ENCODE measurements at regions not wholly inside any gene's neighbourhood (a gene's known extent, or its start where the extent isn't known, plus 50 kb on each side); places are given as distances from the start of the nearest gene placed in this dataset.

DNA sequence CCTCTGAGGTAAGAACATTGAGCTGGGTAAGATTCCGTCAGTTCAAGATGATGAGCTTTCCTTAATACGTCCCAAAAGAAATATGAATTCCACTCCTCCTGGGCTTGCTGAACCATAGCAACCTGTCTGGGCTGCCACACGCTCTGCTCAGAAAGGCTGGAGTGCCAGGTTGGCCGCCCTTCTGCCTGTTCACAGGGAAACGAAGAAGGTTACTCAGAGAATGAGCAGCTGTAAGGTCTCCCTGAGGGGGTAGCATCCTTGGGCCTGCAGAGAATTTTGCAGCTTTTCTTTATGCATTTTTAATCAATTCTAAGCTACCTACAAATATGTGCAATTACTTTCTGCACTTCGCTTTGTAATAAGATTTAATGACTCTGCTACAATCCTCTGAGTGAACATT lies 130.7 kb upstream of the BACE2 start:
- no peak overlapping the region for H3K4me3 ChIP-seq (ENCODE audit: low read depth, low read length)
- WGBS: 82% methylated on average over 6 of the region's 6 CpGs
- no peaks in the 10 kb centered on the region for H3K36me3 ChIP-seq (ENCODE audit: insufficient read depth)
- no peak for DNase-seq (ENCODE audit: extremely low spot score)
- no peaks in the 10 kb centered on the region for H3K4me1 ChIP-seq (ENCODE audit: insufficient read depth)
- no peak overlapping the region for H3K27ac ChIP-seq (ENCODE audit: low read depth)

- no peak for DNase-seq (ENCODE audit: extremely low spot score)
These were observed 130.0 kb upstream of the BACE2 start for GRCh38 chr21:41037936-41038335.

GRCh38 chr21:41043014-41043413 lies 124.9 kb upstream of the BACE2 start:
- H3K4me3 ChIP-seq (ENCODE audit: low read depth, low read length): no peak overlapping the region
- DNase-seq (ENCODE audit: extremely low spot score): no peak
- WGBS: 72% methylated on average over 2 of the region's 2 CpGs
- H3K36me3 ChIP-seq (ENCODE audit: insufficient read depth): no peaks in the 10 kb centered on the region
- H3K27ac ChIP-seq (ENCODE audit: low read depth): no peak overlapping the region
- H3K4me1 ChIP-seq (ENCODE audit: insufficient read depth): no peaks in the 10 kb centered on the region

More at GRCh38 chr21:41037936-41038335, 130.0 kb upstream of the BACE2 start:
- no peak overlapping the region for H3K27ac ChIP-seq (ENCODE audit: low read depth)
- no peaks in the 10 kb centered on the region for H3K4me1 ChIP-seq (ENCODE audit: insufficient read depth)
- H3K4me3 ChIP-seq (ENCODE audit: low read depth, low read length): no peak overlapping the region
- 90% methylated on average over 1 of the region's 1 CpG for WGBS
- no peaks in the 10 kb centered on the region for H3K36me3 ChIP-seq (ENCODE audit: insufficient read depth)

GRCh38 chr21:41045534-41046268 lies 122.3 kb upstream of the BACE2 start:
- H3K4me3 ChIP-seq (ENCODE audit: low read depth, low read length): no peak overlapping the region
- DNase-seq (ENCODE audit: extremely low spot score): no peak
- no peaks in the 10 kb centered on the region for H3K36me3 ChIP-seq (ENCODE audit: insufficient read depth)
- WGBS: 53% methylated on average over 17 of the region's 17 CpGs
- no peak overlapping the region for H3K27ac ChIP-seq (ENCODE audit: low read depth)
- no peaks in the 10 kb centered on the region for H3K4me1 ChIP-seq (ENCODE audit: insufficient read depth)

DNA sequence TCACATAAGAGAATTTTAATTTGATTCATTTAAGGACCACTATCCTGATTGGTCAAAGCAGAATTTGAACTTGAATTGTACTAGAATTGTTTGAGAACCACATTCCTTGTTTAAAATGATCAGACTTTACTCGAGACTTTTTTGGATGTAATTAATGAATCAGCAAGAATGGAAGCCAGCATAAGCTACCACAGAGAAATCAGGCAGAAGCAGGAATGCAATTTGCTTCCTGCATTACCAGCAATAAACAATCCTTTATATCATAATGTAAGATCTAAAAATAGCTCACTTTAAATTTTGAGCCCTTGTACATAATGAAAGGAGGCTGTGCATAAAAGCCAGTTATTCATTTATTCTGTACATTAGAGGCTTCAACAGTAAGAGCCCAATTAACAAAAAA lies 119.8 kb upstream of the BACE2 start:
- Histone ChIP-seq H3K4me1 (ENCODE audit: insufficient read depth) (no peaks in the 10 kb centered on the region), H3K4me3 (ENCODE audit: low read depth, low read length) (no peak overlapping the region), H3K27ac (ENCODE audit: low read depth) (no peak overlapping the region), H3K36me3 (ENCODE audit: insufficient read depth) (no peaks in the 10 kb centered on the region)
- 17% methylated on average over 1 of the region's 1 CpG for WGBS
- DNase-seq (ENCODE audit: extremely low spot score): no peak

DNA sequence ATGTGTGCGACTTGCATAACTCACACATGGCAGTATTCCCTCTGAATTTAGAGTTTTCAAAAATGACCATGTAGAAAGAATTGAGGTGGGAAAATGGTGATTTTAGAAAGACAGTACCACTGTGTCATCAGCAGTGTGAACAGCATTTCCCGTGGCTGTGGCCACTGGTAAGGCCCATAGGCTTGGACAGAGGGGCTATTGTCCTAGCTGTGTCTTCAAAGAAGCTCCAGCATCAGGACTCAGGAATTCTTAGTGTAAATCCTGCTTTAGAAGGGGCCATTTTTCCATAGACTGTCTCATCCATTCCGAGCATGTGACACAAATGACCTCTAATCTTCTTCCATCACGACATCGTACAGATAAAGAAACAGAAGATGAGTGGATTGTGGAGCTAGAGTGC lies 119.3 kb upstream of the BACE2 start:
- DNase-seq (ENCODE audit: extremely low spot score): no peak

GRCh38 chr21:41052820-41053555 lies 115.0 kb upstream of the BACE2 start:
- Histone ChIP-seq H3K4me3 (ENCODE audit: low read depth, low read length) (no peak overlapping the region), H3K36me3 (ENCODE audit: insufficient read depth) (no peaks in the 10 kb centered on the region), H3K4me1 (ENCODE audit: insufficient read depth) (no peaks in the 10 kb centered on the region), H3K27ac (ENCODE audit: low read depth) (no peak overlapping the region)
- DNase-seq (ENCODE audit: extremely low spot score): no peak
- WGBS: 86% methylated on average over 15 of the region's 15 CpGs

More for the DNA sequence above, 119.3 kb upstream of the BACE2 start:
- H3K4me1 ChIP-seq (ENCODE audit: insufficient read depth): no peaks in the 10 kb centered on the region
- no peaks in the 10 kb centered on the region for H3K36me3 ChIP-seq (ENCODE audit: insufficient read depth)
- 66% methylated on average over 5 of the region's 5 CpGs for WGBS
- H3K27ac ChIP-seq (ENCODE audit: low read depth): no peak overlapping the region
- H3K4me3 ChIP-seq (ENCODE audit: low read depth, low read length): no peak overlapping the region

DNA sequence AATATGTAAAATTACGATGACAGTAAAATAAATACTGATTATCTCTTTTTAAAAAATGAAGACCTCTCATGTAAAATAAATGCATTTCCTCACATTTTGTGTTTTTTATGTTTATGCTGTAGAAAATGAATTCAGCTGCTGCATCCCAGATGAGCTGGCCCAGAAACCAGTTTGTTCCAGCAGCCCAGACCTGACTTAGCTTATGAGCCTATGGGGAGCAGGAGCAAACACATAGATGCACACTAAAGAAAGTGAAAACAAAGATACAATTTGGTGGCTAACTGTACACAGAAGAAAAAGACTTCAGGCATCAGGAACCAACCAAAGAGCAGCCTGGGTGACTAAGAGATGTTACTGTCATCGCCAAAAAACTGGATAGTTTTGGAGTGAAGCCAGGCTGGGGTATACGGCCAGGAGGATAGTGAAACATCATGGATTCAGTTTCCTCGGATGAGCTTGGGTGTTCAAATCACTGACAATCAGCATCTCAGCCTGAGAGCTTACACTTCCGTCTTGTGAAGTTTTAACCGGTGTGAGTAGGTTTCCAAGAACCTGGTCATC lies 113.9 kb upstream of the BACE2 start:
- no peak for DNase-seq (ENCODE audit: extremely low spot score)
- Histone ChIP-seq H3K4me1 (ENCODE audit: insufficient read depth) (no peaks in the 10 kb centered on the region), H3K36me3 (ENCODE audit: insufficient read depth) (no peaks in the 10 kb centered on the region), H3K27ac (ENCODE audit: low read depth) (no peak overlapping the region), H3K4me3 (ENCODE audit: low read depth, low read length) (no peak overlapping the region)
- WGBS: 62% methylated on average over 6 of the region's 6 CpGs

- Histone ChIP-seq H3K4me1 (ENCODE audit: insufficient read depth) (no peaks in the 10 kb centered on the region), H3K27ac (ENCODE audit: low read depth) (no peak overlapping the region), H3K36me3 (ENCODE audit: insufficient read depth) (no peaks in the 10 kb centered on the region), H3K4me3 (ENCODE audit: low read depth, low read length) (no peak overlapping the region)
- WGBS: 80% methylated on average over 8 of the region's 8 CpGs
- DNase-seq (ENCODE audit: extremely low spot score): no peak
These were observed 112.7 kb upstream of the BACE2 start for GRCh38 chr21:41055266-41055665.

GRCh38 chr21:41059871-41060270 lies 108.1 kb upstream of the BACE2 start:
- Histone ChIP-seq H3K4me1 (ENCODE audit: insufficient read depth) (no peaks in the 10 kb centered on the region), H3K27ac (ENCODE audit: low read depth) (no peak overlapping the region), H3K4me3 (ENCODE audit: low read depth, low read length) (no peak overlapping the region), H3K36me3 (ENCODE audit: insufficient read depth) (no peaks in the 10 kb centered on the region)
- 76% methylated on average over 6 of the region's 6 CpGs for WGBS
- DNase-seq (ENCODE audit: extremely low spot score): no peak

- Histone ChIP-seq H3K4me3 (ENCODE audit: low read depth, low read length) (no peak overlapping the region), H3K36me3 (ENCODE audit: insufficient read depth) (no peaks in the 10 kb centered on the region), H3K27ac (ENCODE audit: low read depth) (no peak overlapping the region), H3K4me1 (ENCODE audit: insufficient read depth) (no peaks in the 10 kb centered on the region)
- no peak for DNase-seq (ENCODE audit: extremely low spot score)
- WGBS: 90% methylated on average over 7 of the region's 7 CpGs
These were observed 106.3 kb upstream of the BACE2 start for GRCh38 chr21:41061701-41062100.

DNA sequence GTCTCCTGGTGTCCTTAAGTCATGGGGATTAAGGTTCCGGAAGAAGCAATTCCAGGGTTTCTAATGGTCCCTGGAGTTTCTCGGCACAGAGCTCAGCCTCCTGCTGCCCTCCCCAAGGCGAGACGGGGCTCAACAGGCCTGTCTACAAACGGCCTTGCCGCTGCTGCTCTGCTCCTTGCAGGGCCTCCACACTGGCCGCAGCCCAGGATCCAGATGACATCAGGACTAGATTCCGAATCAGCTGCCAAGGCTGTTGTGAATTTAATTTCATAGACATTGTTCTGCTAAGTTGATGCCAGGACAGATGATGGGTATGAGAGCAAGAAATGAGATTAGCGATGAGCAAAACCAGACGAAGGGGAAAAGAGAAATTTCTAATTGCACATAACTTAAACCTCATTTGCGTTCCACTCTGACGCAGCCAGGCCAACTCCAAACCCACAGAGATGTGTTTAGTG lies 103.6 kb upstream of the BACE2 start:
- DNase-seq (ENCODE audit: extremely low spot score): peak; percentile 31
- Histone ChIP-seq H3K4me3 (ENCODE audit: low read depth, low read length) (no peak overlapping the region), H3K36me3 (ENCODE audit: insufficient read depth) (no peaks in the 10 kb centered on the region), H3K27ac (ENCODE audit: low read depth) (no peak overlapping the region), H3K4me1 (ENCODE audit: insufficient read depth) (no peaks in the 10 kb centered on the region)
- WGBS: 29% methylated on average over 12 of the region's 12 CpGs

GRCh38 chr21:41064951-41065350 lies 103.0 kb upstream of the BACE2 start:
- WGBS: 92% methylated on average over 8 of the region's 8 CpGs
- Histone ChIP-seq H3K4me1 (ENCODE audit: insufficient read depth) (no peaks in the 10 kb centered on the region), H3K36me3 (ENCODE audit: insufficient read depth) (no peaks in the 10 kb centered on the region), H3K27ac (ENCODE audit: low read depth) (no peak overlapping the region), H3K4me3 (ENCODE audit: low read depth, low read length) (no peak overlapping the region)
- DNase-seq (ENCODE audit: extremely low spot score): no peak

DNA sequence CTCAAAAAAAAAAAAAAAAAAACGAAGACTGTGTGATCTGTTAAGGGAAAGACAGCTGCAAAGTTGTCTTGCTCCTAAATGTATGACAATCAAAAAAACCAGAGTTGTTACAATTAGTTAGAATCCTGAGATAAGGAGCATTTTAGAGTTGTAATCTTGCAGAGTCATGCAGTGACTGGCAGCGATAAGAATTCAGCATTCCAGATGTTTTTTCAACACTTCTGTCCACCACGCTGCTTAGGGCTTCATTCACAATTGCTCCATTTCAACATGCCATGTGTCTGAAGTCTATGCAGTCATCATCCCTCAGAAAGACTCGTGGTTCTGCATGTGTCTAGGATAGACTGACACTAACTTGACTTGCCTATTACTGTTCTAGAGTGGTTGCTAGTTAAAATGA lies 102.4 kb upstream of the BACE2 start:
- H3K36me3 ChIP-seq (ENCODE audit: insufficient read depth): no peaks in the 10 kb centered on the region
- H3K27ac ChIP-seq (ENCODE audit: low read depth): no peak overlapping the region
- H3K4me3 ChIP-seq (ENCODE audit: low read depth, low read length): no peak overlapping the region
- 65% methylated on average over 4 of the region's 4 CpGs for WGBS
- H3K4me1 ChIP-seq (ENCODE audit: insufficient read depth): no peaks in the 10 kb centered on the region
- no peak for DNase-seq (ENCODE audit: extremely low spot score)

All from urinary bladder (tissue), 3 donors.